ENCODE measurements at regions not wholly inside any gene's neighbourhood (a gene's known extent, or its start where the extent isn't known, plus 50 kb on each side); places are given as distances from the start of the nearest gene placed in this dataset.

DNA sequence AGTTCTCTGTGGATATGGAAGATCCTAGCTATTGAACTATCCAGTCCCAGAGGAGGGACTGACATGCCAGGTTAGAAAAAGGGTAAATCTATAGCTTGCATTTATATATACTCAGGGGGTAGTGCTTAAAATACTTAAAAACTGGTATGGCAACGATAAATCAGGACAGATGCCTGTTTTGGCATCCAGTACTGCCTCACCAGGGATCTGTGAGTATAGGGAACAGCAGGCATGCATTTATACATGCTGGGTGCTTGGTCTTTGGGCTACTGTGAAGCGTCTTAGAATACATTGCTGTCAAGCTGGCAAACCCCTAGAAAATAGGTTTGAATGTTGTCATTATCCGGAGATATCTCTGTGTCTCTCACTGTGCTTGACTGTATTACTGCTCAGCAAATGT lies 94.2 kb upstream of the DRD2 start:
- intact Hi-C loops (cut with DNase I) = no loop called here
- peaks cover 0 to 7% (median 0%) of the 10 kb centered on the region in 7 donors for H3K27me3 ChIP-seq
- H3K27ac ChIP-seq = no peak overlapping the region
- H3K9me3 ChIP-seq = no peaks in the 10 kb centered on the region
- WGBS, 2 donors = 91 to 93% methylated on average over 3 of the region's 3 CpGs
- no peaks in the 10 kb centered on the region for H3K36me3 ChIP-seq
- DNase-seq = no peak
- no peak for ATAC-seq
- no peak overlapping the region for H3K4me3 ChIP-seq
- TF ChIP-seq, protein P1, sequence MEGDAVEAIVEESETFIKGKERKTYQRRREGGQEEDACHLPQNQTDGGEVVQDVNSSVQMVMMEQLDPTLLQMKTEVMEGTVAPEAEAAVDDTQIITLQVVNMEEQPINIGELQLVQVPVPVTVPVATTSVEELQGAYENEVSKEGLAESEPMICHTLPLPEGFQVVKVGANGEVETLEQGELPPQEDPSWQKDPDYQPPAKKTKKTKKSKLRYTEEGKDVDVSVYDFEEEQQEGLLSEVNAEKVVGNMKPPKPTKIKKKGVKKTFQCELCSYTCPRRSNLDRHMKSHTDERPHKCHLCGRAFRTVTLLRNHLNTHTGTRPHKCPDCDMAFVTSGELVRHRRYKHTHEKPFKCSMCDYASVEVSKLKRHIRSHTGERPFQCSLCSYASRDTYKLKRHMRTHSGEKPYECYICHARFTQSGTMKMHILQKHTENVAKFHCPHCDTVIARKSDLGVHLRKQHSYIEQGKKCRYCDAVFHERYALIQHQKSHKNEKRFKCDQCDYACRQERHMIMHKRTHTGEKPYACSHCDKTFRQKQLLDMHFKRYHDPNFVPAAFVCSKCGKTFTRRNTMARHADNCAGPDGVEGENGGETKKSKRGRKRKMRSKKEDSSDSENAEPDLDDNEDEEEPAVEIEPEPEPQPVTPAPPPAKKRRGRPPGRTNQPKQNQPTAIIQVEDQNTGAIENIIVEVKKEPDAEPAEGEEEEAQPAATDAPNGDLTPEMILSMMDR (IDR thresholded peaks at IDR 0.05) = no peak
- peaks cover 0 to 22% (median 5%) of the 10 kb centered on the region in 9 donors for H3K4me1 ChIP-seq

DNA sequence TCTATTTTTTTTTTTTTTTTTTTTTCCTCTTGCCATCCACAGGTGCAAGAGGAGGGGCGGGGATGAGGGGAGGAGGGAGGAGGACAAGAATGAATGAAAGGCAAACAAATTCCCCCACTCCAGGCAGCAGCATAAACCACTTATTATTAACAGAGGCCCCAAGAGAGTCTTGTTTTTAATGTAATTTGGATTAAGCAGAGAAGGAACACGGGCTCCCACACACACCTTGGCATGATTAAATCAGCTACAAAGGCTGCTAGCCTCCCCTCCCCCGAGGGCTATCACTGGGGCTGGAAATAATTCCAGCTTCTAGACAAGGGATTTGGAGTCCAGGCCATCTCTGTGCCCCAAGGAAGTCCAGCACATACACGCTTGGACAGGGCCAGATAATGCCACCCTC lies 93.4 kb upstream of the DRD2 start:
- TF ChIP-seq, protein P1 (IDR thresholded peaks at IDR 0.05) = no peak
- 63 to 65% methylated on average over 4 of the region's 4 CpGs for WGBS, 2 donors
- ATAC-seq = no peak

DNA sequence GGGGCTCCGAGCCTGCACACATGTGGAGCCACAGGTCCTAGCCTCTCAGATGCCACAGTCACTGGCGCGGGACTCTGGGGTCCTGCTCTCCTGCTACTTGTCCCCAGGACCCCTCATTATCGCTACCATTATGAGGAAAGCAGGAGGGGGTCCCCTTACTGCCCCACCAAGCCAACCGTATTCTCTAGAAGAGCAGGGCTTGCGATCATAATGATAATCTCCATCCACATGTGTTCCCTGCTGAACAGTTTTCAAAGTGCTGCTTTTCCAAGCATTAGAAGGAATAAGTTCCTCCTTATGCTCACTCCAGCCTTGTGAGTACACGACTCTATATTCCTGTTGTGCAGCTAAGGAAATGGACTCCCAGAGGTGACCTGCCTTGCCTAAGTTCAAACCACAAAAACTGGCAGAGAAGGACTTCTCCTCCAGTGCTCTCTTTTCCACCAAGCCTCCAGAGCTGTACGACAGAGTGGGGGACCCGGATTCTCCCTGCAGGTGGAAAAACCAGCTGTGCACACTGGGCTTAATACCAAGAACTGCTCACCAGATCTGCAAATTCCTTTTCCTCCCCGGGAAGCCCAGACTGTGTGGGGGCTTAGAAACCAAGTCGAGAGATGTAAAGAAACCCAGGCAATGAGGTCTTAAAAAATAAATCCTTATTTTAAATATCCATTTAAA lies 92.8 kb upstream of the DRD2 start:
- TF ChIP-seq, protein P1 (IDR thresholded peaks at IDR 0.05) = no peak
- Histone ChIP-seq H3K36me3 (no peaks in the 10 kb centered on the region), H3K4me1 (peaks cover 0 to 22% (median 5%) of the 10 kb centered on the region in 9 donors), H3K9me3 (no peaks in the 10 kb centered on the region), H3K4me3 (no peak overlapping the region), H3K27me3 (peaks cover 0 to 11% (median 0%) of the 10 kb centered on the region in 7 donors), H3K27ac (no peak overlapping the region)
- intact Hi-C loops (cut with DNase I) = no loop called here
- DNase-seq (no peak), ATAC-seq (no peak)
- 49 to 52% methylated on average over 11 of the region's 11 CpGs for WGBS, 2 donors

More for the DNA sequence above, 93.4 kb upstream of the DRD2 start:
- Histone ChIP-seq H3K27ac (no peak overlapping the region), H3K9me3 (no peaks in the 10 kb centered on the region), H3K36me3 (no peaks in the 10 kb centered on the region), H3K4me1 (peaks cover 0 to 22% (median 5%) of the 10 kb centered on the region in 9 donors), H3K27me3 (peaks cover 0 to 11% (median 0%) of the 10 kb centered on the region in 7 donors), H3K4me3 (no peak overlapping the region)
- DNase-seq = no peak
- intact Hi-C loops (cut with DNase I) = no loop called here

DNA sequence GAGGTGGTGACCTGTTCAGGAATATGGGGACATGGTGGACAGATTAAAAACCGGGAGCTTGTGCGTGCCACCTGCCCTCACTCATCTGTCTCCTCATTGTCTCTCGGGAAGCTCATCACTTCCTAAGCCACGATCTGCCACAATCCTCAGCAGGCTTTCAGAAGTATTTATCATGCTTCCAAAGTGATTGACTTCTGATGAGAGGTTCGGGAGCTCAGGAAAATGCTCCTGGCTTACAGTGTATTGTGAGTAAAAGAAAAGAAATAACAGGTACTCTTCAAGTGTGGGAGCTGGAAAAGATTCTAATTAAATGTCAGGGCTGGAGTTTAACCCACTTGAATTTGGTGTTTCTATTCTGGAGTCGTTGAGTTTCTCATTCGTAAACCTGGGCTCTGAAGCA lies 91.9 kb upstream of the DRD2 start:
- no peaks in the 10 kb centered on the region for H3K9me3 ChIP-seq
- TF ChIP-seq, protein P1 (IDR thresholded peaks at IDR 0.05) = no peak
- DNase-seq = no peak
- no peak overlapping the region for H3K4me3 ChIP-seq
- intact Hi-C loops (cut with DNase I) = no loop called here
- H3K27ac ChIP-seq = no peak overlapping the region
- WGBS, 2 donors = 84% methylated on average over 7 of the region's 7 CpGs
- ATAC-seq = no peak
- H3K27me3 ChIP-seq = peaks cover 0 to 11% (median 0%) of the 10 kb centered on the region in 7 donors
- no peaks in the 10 kb centered on the region for H3K36me3 ChIP-seq
- peaks cover 0 to 18% (median 5%) of the 10 kb centered on the region in 9 donors for H3K4me1 ChIP-seq

Measured in heart right ventricle (tissue), 16 donors.